ENCODE measurements at regions not wholly inside any gene's neighbourhood (a gene's known extent, or its start where the extent isn't known, plus 50 kb on each side); places are given as distances from the start of the nearest gene placed in this dataset.

DNA sequence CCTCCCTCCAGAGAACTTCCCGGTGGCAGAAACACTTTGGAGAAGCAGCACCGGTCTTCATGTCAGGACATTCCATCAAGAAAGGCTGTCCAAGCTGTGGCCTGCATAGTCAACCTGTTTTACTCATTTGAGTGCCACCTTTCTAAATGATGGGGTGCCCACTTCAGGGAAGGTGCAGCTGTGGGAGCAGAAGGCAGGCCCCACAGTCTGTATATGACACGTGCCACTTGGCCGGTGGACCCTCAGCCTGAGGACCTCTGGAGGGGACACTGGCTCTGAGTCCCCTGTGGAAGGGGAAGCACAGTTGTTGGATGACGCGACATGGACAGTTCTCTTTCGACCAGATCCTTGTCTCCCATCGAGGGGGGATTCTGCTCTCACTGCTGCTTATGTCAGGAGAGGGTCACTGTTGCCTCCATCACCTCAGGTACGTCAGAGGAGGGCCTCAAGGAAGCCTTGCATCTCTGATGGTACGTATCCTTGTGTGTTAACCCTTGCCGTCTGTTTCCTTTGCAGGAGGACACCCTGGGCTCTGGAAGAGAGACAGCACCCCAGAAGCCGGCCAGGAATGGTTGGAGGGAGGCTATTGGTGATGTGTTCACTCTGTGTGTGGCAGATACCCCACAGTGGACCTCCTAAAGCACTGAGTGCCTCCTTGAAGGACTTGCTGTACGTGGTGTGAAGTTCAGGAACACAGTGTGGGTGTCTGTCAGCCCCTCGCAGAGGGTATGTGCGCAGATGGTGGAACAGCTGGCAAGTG, 132.1 kb upstream of the RTL1 start:
- DNase-seq (peak in 1 of 14 experiments; percentile 27), ATAC-seq (ENCODE audit: poor library complexity) (no peak)
- Mint-ChIP-seq H3K4me3 (no peak overlapping the region), H3K27me3 (no peaks in the 10 kb centered on the region), H3K9me3 (no peaks in the 10 kb centered on the region), H3K27ac (no peak overlapping the region), H3K4me1 (ENCODE audit: low read depth) (no peaks in the 10 kb centered on the region), H3K36me3 (ENCODE audit: low read depth) (no peaks in the 10 kb centered on the region)
- TF ChIP-seq, protein P1, sequence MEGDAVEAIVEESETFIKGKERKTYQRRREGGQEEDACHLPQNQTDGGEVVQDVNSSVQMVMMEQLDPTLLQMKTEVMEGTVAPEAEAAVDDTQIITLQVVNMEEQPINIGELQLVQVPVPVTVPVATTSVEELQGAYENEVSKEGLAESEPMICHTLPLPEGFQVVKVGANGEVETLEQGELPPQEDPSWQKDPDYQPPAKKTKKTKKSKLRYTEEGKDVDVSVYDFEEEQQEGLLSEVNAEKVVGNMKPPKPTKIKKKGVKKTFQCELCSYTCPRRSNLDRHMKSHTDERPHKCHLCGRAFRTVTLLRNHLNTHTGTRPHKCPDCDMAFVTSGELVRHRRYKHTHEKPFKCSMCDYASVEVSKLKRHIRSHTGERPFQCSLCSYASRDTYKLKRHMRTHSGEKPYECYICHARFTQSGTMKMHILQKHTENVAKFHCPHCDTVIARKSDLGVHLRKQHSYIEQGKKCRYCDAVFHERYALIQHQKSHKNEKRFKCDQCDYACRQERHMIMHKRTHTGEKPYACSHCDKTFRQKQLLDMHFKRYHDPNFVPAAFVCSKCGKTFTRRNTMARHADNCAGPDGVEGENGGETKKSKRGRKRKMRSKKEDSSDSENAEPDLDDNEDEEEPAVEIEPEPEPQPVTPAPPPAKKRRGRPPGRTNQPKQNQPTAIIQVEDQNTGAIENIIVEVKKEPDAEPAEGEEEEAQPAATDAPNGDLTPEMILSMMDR (IDR thresholded peaks at IDR 0.05): no peak
- no peaks in the 10 kb centered on the region for H3K4me1 ChIP-seq (ENCODE audit: insufficient read depth, low read length)
- ChIA-PET CTCF (no interaction called here), POLR2A (no interaction called here)
- peaks cover 0 to 10% of the 10 kb centered on the region in 2 experiments for H3K9me3 ChIP-seq (ENCODE audit: control insufficient read depth in 1 of 2, insufficient read depth in 1 of 2, low read length in 2 of 2)
- H3K4me3 ChIP-seq (ENCODE audit: low read length): no peak overlapping the region
- H3K36me3 ChIP-seq (ENCODE audit: insufficient read depth, low read length): no peaks in the 10 kb centered on the region
- no peaks in the 10 kb centered on the region for H3K27me3 ChIP-seq (ENCODE audit: control insufficient read depth in 1 of 2, insufficient read depth in 2 of 2, low read length in 2 of 2)
- H3K27ac ChIP-seq (ENCODE audit: low read depth in 1 of 2, low read length in 2 of 2): no peak overlapping the region
- intact Hi-C loops (cut with DNase I, micrococcal nuclease): no loop called here

DNA sequence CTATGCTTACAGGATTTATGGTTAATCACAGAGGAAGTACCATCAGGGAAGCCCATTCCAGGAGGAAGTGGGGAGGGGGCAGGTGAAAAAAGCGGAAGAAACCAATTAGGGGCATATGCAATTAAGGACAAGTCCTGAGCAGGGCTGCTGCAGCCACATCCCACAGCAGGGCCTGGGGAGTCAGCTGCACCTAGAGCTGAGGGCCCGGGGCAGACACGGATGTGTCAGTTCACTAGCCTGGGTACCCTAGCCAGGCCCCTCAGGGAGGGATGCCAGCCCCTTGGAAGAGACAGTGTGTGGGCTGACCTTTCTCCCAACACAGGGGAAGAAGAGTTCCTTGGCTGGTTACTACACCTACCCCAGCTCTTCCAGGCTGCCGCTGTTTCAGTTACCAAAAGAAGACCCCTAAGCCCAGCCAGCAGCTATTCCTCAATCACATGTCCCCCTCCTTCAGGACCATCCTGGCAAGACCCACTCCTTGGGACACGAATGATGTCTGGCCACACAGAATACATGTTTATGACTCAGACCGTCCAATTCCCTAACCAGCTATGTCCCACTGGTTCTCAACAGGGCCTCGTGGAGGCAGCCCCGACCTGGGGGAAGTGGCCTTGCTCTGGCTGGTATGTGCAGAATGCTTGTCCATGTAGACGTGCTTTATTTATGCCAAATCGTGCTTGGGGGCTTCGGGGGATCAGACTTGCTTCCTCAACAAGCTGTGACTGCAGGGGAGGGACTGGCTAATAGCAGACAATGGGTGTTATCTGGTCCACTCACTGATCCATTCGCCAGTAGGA, 133.7 kb upstream of the RTL1 start:
- ChIA-PET POLR2A (no interaction called here), CTCF (no interaction called here)
- Histone ChIP-seq H3K27me3 (ENCODE audit: control insufficient read depth in 1 of 2, insufficient read depth in 2 of 2, low read length in 2 of 2) (no peaks in the 10 kb centered on the region), H3K4me1 (ENCODE audit: insufficient read depth, low read length) (no peaks in the 10 kb centered on the region), H3K9me3 (ENCODE audit: control insufficient read depth in 1 of 2, insufficient read depth in 1 of 2, low read length in 2 of 2) (peaks cover 0 to 3% of the 10 kb centered on the region in 2 experiments), H3K27ac (ENCODE audit: low read depth in 1 of 2, low read length in 2 of 2) (no peak overlapping the region), H3K4me3 (ENCODE audit: low read length) (no peak overlapping the region), H3K36me3 (ENCODE audit: insufficient read depth, low read length) (no peaks in the 10 kb centered on the region)
- ATAC-seq (ENCODE audit: poor library complexity) (no peak), DNase-seq (no peak)
- Mint-ChIP-seq H3K4me1 (ENCODE audit: low read depth) (no peaks in the 10 kb centered on the region), H3K27me3 (no peaks in the 10 kb centered on the region), H3K36me3 (ENCODE audit: low read depth) (no peaks in the 10 kb centered on the region), H3K9me3 (no peaks in the 10 kb centered on the region), H3K27ac (no peak overlapping the region), H3K4me3 (no peak overlapping the region)
- intact Hi-C loops (cut with DNase I, micrococcal nuclease): no loop called here
- TF ChIP-seq, protein P1 (IDR thresholded peaks at IDR 0.05): no peak

DNA sequence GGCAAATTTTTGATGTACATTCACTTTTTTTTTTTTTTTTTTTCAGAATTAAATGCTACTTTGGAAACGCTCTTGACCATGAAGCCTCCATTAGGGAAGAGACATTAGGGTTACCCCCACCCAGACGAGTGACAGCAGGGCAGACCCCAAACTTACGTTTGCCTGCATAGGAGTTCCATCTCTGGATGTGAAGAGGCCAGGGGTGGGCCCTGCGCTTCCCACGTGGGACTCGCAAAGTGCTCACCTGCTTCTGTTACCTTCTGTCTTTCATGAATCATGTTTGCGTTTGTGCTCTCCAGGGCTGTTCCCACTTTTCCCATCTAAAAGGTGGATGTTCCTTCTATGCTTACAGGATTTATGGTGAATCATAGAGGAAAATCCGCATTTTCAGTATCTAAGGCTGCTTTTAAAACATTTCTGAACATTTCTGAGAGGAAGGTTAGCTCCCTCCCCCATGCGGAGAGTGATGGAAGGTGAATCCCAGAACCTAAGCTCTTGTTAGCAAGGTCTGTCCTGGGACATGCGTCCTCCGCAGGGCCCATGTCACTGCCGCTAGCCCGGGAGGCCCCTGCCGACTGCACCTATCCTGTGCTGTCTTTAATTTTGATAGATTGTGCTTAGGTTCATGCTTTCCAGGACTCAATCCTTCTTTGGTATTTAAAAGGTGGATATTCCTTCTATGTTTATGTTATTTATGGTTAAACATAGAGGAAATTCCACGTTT, 135.7 kb upstream of the RTL1 start:
- TF ChIP-seq, protein P1 (IDR thresholded peaks at IDR 0.05): no peak
- intact Hi-C loops (cut with DNase I, micrococcal nuclease): no loop called here
- H3K36me3 Mint-ChIP-seq (ENCODE audit: low read depth): no peaks in the 10 kb centered on the region

More for the DNA sequence above, 135.7 kb upstream of the RTL1 start:
- Mint-ChIP-seq H3K9me3 (no peaks in the 10 kb centered on the region), H3K27ac (no peak overlapping the region), H3K4me1 (ENCODE audit: low read depth) (no peaks in the 10 kb centered on the region), H3K27me3 (no peaks in the 10 kb centered on the region), H3K4me3 (no peak overlapping the region)
- Histone ChIP-seq H3K27me3 (ENCODE audit: control insufficient read depth in 1 of 2, insufficient read depth in 2 of 2, low read length in 2 of 2) (no peaks in the 10 kb centered on the region), H3K4me3 (ENCODE audit: low read length) (no peak overlapping the region), H3K27ac (ENCODE audit: low read depth in 1 of 2, low read length in 2 of 2) (no peak overlapping the region), H3K4me1 (ENCODE audit: insufficient read depth, low read length) (no peaks in the 10 kb centered on the region), H3K9me3 (ENCODE audit: control insufficient read depth in 1 of 2, insufficient read depth in 1 of 2, low read length in 2 of 2) (no peaks in the 10 kb centered on the region), H3K36me3 (ENCODE audit: insufficient read depth, low read length) (no peaks in the 10 kb centered on the region)
- DNase-seq (no peak), ATAC-seq (ENCODE audit: poor library complexity) (no peak)
- POLR2A ChIA-PET: no interaction called here
- CTCF ChIA-PET: no interaction called here

Measured in CD4-positive, alpha-beta T cell (primary cell).